Spleen (tissue), 11 donors: ENCODE measurements at regions not wholly inside any gene's neighbourhood (a gene's known extent, or its start where the extent isn't known, plus 50 kb on each side); places are given as distances from the start of the nearest gene placed in this dataset.

Source experiments
- DNase-seq: peaks from one replicate; pipeline ENCODE4 v3.0.0-alpha.2; 2020
- H3K27ac ChIP-seq, 8 donors: fragments of 200-600 bp; sonication (generic) in 7 of 8; 1 replicate in 4 of 8; 2 replicates in 4 of 8; pipeline versions ENCODE4 v1.5.0 to v1.8.0; 2016 to 2021; ENCODE audit warnings: inconsistent platforms in 4 of 8, mild to moderate bottlenecking in 4 of 8, moderate library complexity in 1 of 8
- H3K27me3 ChIP-seq, 7 donors: fragments of 200-600 bp; sonication (generic) in 6 of 7; replicated peaks in 1 of 7; 1 replicate in 4 of 7; 2 replicates in 3 of 7; pipeline versions ENCODE4 v1.5.0 to v1.8.0; 2016 to 2021; ENCODE audit warnings: inconsistent platforms in 3 of 7, mild to moderate bottlenecking in 1 of 7
- H3K36me3 ChIP-seq, 6 donors: fragments of 200-600 bp; sonication (generic) in 5 of 6; 1 replicate in 4 of 6; 2 replicates in 2 of 6; pipeline versions ENCODE4 v1.5.0 to v1.8.0; 2016 to 2021; ENCODE audit warnings: inconsistent platforms in 2 of 6
- H3K4me1 ChIP-seq, 6 donors: fragments of 200-600 bp; sonication (generic) in 5 of 6; 1 replicate in 3 of 6; 2 replicates in 3 of 6; pipeline versions ENCODE4 v1.5.0 to v1.8.0; 2016 to 2021; ENCODE audit warnings: inconsistent platforms in 3 of 6
- H3K4me3 ChIP-seq, 8 donors: fragments of 200-600 bp; sonication (generic) in 7 of 8; 1 replicate in 4 of 8; 2 replicates in 4 of 8; pipeline versions ENCODE4 v1.5.0 to v1.8.0; 2016 to 2021; ENCODE audit warnings: inconsistent platforms in 4 of 8, mild to moderate bottlenecking in 4 of 8, moderate library complexity in 2 of 8
- H3K9me3 ChIP-seq, 8 donors: fragments of 200-600 bp; sonication (generic) in 7 of 8; 1 replicate in 4 of 8; 2 replicates in 4 of 8; pipeline versions ENCODE4 v1.5.0 to v1.8.0; 2016 to 2021; ENCODE audit warnings: inconsistent platforms in 4 of 8
- POLR2A ChIP-seq, 3 donors: fragments of 450-650 bp; IDR thresholded peaks; one replicate each; pipeline ENCODE4 v1.5.1; 2017; ENCODE audit warnings: antibody characterized with exemption in 3 of 3, mild to moderate bottlenecking in 1 of 3
- POLR2AphosphoS5 ChIP-seq, 3 donors: sonication (generic); formaldehyde crosslinking; IDR thresholded peaks; one replicate each; pipeline ENCODE4 v1.5.1; 2017; ENCODE audit warnings: antibody characterized with exemption in 3 of 3
- WGBS, 5 donors: extraction: QIAGEN DNeasy Blood & Tissue Kit in 3 of 5; methylation state at CpG; one replicate each; pipeline versions ENCODE4 v1.1.5 to v1.1.7; 2013 to 2018; 5-methylcytosine and 5-hydroxymethylcytosine counted together
- intact Hi-C: fragments of 100-400 bp; cut with DNase I; formaldehyde crosslinking; loops from one replicate; pipeline ENCODE4 v1.15.0; 2023; ENCODE audit warnings: low total_unique reads
- TF ChIP-seq, protein P1 (sequence below), 11 experiments: fragments of 200-600 bp in 7 of 11; fragments of 450-650 bp in 4 of 11; sonication (generic) in 4 of 11; IDR thresholded peaks in 8 of 11; conservative IDR thresholded peaks in 3 of 11; 1 replicate in 7 of 11; 2 replicates in 4 of 11; pipeline versions ENCODE4 v1.4.0 to v1.8.0; 2016 to 2021; ENCODE audit warnings: antibody characterized with exemption in 11 of 11, inconsistent platforms in 4 of 11, mild to moderate bottlenecking in 1 of 11
- donor health status: healthy with polysubstance abuse.
- donor health status: DM: no; HTN: no; CAD: no; lungs with moderate emphysema.
- donor health status: DM: no; HTN: no; CAD: no.
- donor health status: Bipolar disorder and iron deficiency.
- donor health status: healthy.
- donor health status: DM: no; HTN: no; CAD: no.
- donor health status: DM: yes; HTN: yes; CAD: no.

DNA sequence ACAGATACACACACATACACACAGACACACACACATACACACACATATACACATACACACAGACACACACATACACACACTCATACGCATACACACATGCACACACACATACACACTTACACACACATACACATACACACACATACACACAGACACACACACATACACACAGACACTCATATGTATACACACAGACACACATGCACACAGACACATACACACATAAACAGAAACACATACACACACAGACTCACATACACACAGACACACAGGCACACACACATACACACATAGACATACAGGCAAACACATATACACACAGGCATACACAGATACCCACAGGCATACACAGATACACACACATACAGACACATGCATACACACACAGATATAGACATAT is 143.9 kb upstream of the LYZL2 start:
- intact Hi-C loops, result no loop called here
- H3K4me1 ChIP-seq, result no peaks in the 10 kb centered on the region
- no peaks in the 10 kb centered on the region for H3K36me3 ChIP-seq
- 64 to 100% (median 96%) methylated on average over 1 of the region's 1 CpG for WGBS, 5 donors
- TF ChIP-seq POLR2AphosphoS5 (IDR thresholded peaks at IDR 0.05) (no peak), POLR2A (IDR thresholded peaks at IDR 0.05) (no peak)
- TF ChIP-seq, protein P1, sequence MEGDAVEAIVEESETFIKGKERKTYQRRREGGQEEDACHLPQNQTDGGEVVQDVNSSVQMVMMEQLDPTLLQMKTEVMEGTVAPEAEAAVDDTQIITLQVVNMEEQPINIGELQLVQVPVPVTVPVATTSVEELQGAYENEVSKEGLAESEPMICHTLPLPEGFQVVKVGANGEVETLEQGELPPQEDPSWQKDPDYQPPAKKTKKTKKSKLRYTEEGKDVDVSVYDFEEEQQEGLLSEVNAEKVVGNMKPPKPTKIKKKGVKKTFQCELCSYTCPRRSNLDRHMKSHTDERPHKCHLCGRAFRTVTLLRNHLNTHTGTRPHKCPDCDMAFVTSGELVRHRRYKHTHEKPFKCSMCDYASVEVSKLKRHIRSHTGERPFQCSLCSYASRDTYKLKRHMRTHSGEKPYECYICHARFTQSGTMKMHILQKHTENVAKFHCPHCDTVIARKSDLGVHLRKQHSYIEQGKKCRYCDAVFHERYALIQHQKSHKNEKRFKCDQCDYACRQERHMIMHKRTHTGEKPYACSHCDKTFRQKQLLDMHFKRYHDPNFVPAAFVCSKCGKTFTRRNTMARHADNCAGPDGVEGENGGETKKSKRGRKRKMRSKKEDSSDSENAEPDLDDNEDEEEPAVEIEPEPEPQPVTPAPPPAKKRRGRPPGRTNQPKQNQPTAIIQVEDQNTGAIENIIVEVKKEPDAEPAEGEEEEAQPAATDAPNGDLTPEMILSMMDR (IDR thresholded peaks at IDR 0.05 in 8 of 11, conservative IDR thresholded peaks at IDR 0.05 in 3 of 11), result no peak
- no peak for DNase-seq
- H3K4me3 ChIP-seq, result no peak overlapping the region
- no peak overlapping the region for H3K27ac ChIP-seq
- H3K27me3 ChIP-seq, result peaks cover 0 to 4% (median 0%) of the 10 kb centered on the region in 7 donors
- peaks cover 6 to 40% (median 32%) of the 10 kb centered on the region in 8 donors for H3K9me3 ChIP-seq

DNA sequence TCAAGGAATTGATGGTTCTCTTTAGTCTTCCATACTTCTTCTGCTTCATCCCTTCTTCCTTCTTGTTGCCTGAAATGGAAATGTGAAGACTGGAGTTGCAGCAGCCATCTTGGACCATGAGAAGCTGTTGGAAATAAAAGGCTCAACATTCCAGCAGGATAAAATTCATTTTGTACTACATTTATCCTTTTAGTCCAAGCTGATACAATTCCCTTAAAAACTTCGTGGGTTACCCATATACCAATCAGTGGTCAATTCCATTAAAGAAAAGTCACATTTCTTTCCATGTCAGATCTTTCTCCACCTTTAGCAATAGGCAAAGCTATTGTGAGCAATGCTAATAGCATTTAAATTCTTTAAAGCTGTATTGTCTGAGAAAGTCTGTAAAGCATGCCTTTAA is 141.3 kb upstream of the LYZL2 start:
- H3K27ac ChIP-seq, result no peak overlapping the region
- WGBS, 5 donors, result 27 to 55% (median 38%) methylated on average over 1 of the region's 1 CpG

DNA sequence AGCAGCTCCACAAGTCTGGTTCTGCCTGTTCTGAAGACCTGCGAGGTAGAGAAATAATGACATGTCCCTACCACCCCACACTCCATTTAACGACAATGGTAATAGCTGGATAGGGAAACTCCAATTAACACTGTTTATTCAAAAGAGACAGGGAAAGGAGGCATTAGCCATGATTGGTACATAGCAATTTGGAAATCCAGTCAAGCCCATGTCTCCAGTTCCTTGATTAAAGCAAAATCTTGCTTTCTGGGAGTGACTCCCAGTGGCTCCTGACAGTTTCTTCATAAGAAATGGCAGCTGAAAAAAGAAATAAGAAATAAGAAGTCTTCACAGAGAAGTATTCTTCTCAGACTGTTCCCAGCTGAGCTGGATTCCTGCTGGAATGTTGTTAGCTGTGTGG is 140.7 kb upstream of the LYZL2 start:
- DNase-seq, result no peak
- Histone ChIP-seq H3K27me3 (peaks cover 0 to 3% (median 0%) of the 10 kb centered on the region in 7 donors), H3K27ac (no peak overlapping the region), H3K36me3 (no peaks in the 10 kb centered on the region), H3K9me3 (peaks cover 6 to 41% (median 32%) of the 10 kb centered on the region in 8 donors), H3K4me1 (no peaks in the 10 kb centered on the region), H3K4me3 (no peak overlapping the region)
- 95 to 100% (median 98%) methylated on average over 2 of the region's 2 CpGs for WGBS, 5 donors
- intact Hi-C loops, result no loop called here
- TF ChIP-seq, protein P1 (IDR thresholded peaks at IDR 0.05 in 8 of 11, conservative IDR thresholded peaks at IDR 0.05 in 3 of 11), result no peak
- TF ChIP-seq POLR2AphosphoS5 (IDR thresholded peaks at IDR 0.05) (no peak), POLR2A (IDR thresholded peaks at IDR 0.05) (no peak)

More for the DNA sequence above, 141.3 kb upstream of the LYZL2 start:
- DNase-seq, result no peak
- H3K4me3 ChIP-seq, result no peak overlapping the region
- peaks cover 6 to 41% (median 32%) of the 10 kb centered on the region in 8 donors for H3K9me3 ChIP-seq
- intact Hi-C loops, result no loop called here
- TF ChIP-seq POLR2AphosphoS5 (IDR thresholded peaks at IDR 0.05) (no peak), POLR2A (IDR thresholded peaks at IDR 0.05) (no peak)
- TF ChIP-seq, protein P1 (IDR thresholded peaks at IDR 0.05 in 8 of 11, conservative IDR thresholded peaks at IDR 0.05 in 3 of 11), result no peak
- H3K4me1 ChIP-seq, result no peaks in the 10 kb centered on the region
- H3K27me3 ChIP-seq, result peaks cover 0 to 4% (median 0%) of the 10 kb centered on the region in 7 donors
- no peaks in the 10 kb centered on the region for H3K36me3 ChIP-seq

DNA sequence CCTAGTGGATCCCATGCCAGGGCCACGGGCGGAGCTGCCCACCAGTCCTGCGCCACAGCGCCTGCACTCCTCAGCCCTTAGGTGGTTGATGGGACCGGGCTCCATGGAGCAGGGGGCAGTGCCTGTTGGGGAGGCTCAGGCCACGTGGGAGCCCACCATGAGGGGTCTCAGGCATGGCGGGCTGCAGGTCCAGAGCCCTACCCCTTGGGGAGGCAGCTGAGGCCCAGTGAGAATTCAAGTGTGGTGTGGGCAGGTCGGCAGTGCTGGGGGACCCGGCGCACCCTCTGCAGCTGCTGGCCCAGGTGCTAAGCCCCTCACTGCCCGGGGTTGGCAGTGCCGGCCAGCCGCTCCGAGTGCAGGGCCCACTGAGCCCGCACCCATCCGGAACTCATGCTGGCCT is 139.8 kb upstream of the LYZL2 start:
- no peak for DNase-seq
- H3K36me3 ChIP-seq, result no peaks in the 10 kb centered on the region
- 88 to 98% (median 93%) methylated on average over 8 to 16 of the region's 16 CpGs for WGBS, 5 donors
- TF ChIP-seq POLR2AphosphoS5 (IDR thresholded peaks at IDR 0.05), result no peak
- TF ChIP-seq POLR2A (IDR thresholded peaks at IDR 0.05), result no peak
- TF ChIP-seq, protein P1 (IDR thresholded peaks at IDR 0.05 in 8 of 11, conservative IDR thresholded peaks at IDR 0.05 in 3 of 11), result no peak
- intact Hi-C loops, result no loop called here
- H3K27ac ChIP-seq, result no peak overlapping the region
- no peak overlapping the region for H3K4me3 ChIP-seq
- no peaks in the 10 kb centered on the region for H3K27me3 ChIP-seq
- no peaks in the 10 kb centered on the region for H3K4me1 ChIP-seq
- peaks cover 6 to 41% (median 32%) of the 10 kb centered on the region in 8 donors for H3K9me3 ChIP-seq
